ENCODE measurements at regions not wholly inside any gene's neighbourhood (a gene's known extent, or its start where the extent isn't known, plus 50 kb on each side); places are given as distances from the start of the nearest gene placed in this dataset.
A peak's percentile ranks its signal among the peaks of the same experiment; 100 is the strongest.

GRCh38 chr10:21257919-21258318 lies 267.6 kb downstream of the SKIDA1 start:
- no peaks in the 10 kb centered on the region for H3K79me2 ChIP-seq (ENCODE audit: control insufficient read depth, insufficient read depth, low read length)
- no peak overlapping the region for H3K4me2 ChIP-seq (ENCODE audit: extremely low read depth, insufficient read depth, low read length)
- no peaks in the 10 kb centered on the region for H3K4me1 ChIP-seq (ENCODE audit: control insufficient read depth, extremely low read depth, insufficient read depth, low read length)
- TF ChIP-seq EZH2 (IDR thresholded peaks at IDR 0.05; ENCODE audit: low read length, missing control alignments) (no peak), CTCF (conservative IDR thresholded peaks at IDR 0.05 in 1 of 2, IDR thresholded peaks at IDR 0.05 in 1 of 2; ENCODE audit: low read depth in 1 of 2, low read length in 2 of 2) (no peak)
- H3K4me3 ChIP-seq (replicated peaks in 1 of 4; ENCODE audit: control extremely low read depth in 1 of 4, insufficient read depth in 1 of 4, low read depth in 3 of 4, low read length in 4 of 4) = no peak overlapping the region
- H4K20me1 ChIP-seq (ENCODE audit: control insufficient read depth, extremely low read depth, insufficient read depth, low read length) = no peaks in the 10 kb centered on the region
- H3K9ac ChIP-seq (ENCODE audit: insufficient read depth, low read length) = no peak overlapping the region
- DNase-seq (ENCODE audit: low read depth in 2 of 2) = peak in 1 of 2 donors; percentile 13
- H3K9me3 ChIP-seq (ENCODE audit: control insufficient read depth, insufficient read depth, low read depth, low read length) = no peaks in the 10 kb centered on the region
- no peak overlapping the region for H2AFZ ChIP-seq (ENCODE audit: low read length)
- no peaks in the 10 kb centered on the region for H3K36me3 ChIP-seq (ENCODE audit: control insufficient read depth, insufficient read depth, low read length)
- no peaks in the 10 kb centered on the region for H3K27me3 ChIP-seq (ENCODE audit: control insufficient read depth, insufficient read depth, low read length)
- no peak overlapping the region for H3K27ac ChIP-seq (ENCODE audit: insufficient read depth, low read length)

DNA sequence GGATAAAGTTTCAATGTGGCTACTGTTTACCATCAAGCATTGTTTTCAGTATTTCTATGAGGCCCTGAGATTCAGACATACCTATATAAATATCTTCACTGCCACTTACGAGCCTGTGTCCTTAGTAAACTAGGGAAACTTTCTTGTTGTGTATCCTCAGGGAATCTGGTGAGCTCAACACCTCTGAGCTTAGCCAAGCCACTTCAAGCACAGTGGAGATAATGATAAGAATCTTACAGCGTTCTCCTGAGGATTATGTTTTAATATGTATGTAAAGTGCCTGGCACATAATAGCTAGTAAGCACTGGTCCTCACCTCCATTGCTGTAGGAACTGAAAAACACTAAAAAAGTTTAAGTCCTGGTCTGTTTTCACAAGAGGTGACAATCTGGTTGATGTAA lies 268.3 kb downstream of the SKIDA1 start:
- H3K4me3 ChIP-seq (replicated peaks in 1 of 4; ENCODE audit: control extremely low read depth in 1 of 4, insufficient read depth in 1 of 4, low read depth in 3 of 4, low read length in 4 of 4) = no peak overlapping the region
- no peaks in the 10 kb centered on the region for H3K27me3 ChIP-seq (ENCODE audit: control insufficient read depth, insufficient read depth, low read length)

GRCh38 chr10:21249435-21249834 lies 276.0 kb downstream of the SKIDA1 start:
- no peak overlapping the region for H3K4me3 ChIP-seq (replicated peaks in 1 of 4; ENCODE audit: control extremely low read depth in 1 of 4, insufficient read depth in 1 of 4, low read depth in 3 of 4, low read length in 4 of 4)
- TF ChIP-seq CTCF (conservative IDR thresholded peaks at IDR 0.05 in 1 of 2, IDR thresholded peaks at IDR 0.05 in 1 of 2; ENCODE audit: low read depth in 1 of 2, low read length in 2 of 2) (no peak), EZH2 (IDR thresholded peaks at IDR 0.05; ENCODE audit: low read length, missing control alignments) (no peak)
- H3K36me3 ChIP-seq (ENCODE audit: control insufficient read depth, insufficient read depth, low read length) = no peaks in the 10 kb centered on the region
- H3K27me3 ChIP-seq (ENCODE audit: control insufficient read depth, insufficient read depth, low read length) = no peaks in the 10 kb centered on the region
- no peaks in the 10 kb centered on the region for H3K79me2 ChIP-seq (ENCODE audit: control insufficient read depth, insufficient read depth, low read length)
- no peak overlapping the region for H3K4me2 ChIP-seq (ENCODE audit: extremely low read depth, insufficient read depth, low read length)
- no peaks in the 10 kb centered on the region for H3K9me3 ChIP-seq (ENCODE audit: control insufficient read depth, insufficient read depth, low read depth, low read length)
- H3K4me1 ChIP-seq (ENCODE audit: control insufficient read depth, extremely low read depth, insufficient read depth, low read length) = no peaks in the 10 kb centered on the region
- no peak overlapping the region for H2AFZ ChIP-seq (ENCODE audit: low read length)
- H4K20me1 ChIP-seq (ENCODE audit: control insufficient read depth, extremely low read depth, insufficient read depth, low read length) = no peaks in the 10 kb centered on the region
- no peak overlapping the region for H3K9ac ChIP-seq (ENCODE audit: insufficient read depth, low read length)
- no peak overlapping the region for H3K27ac ChIP-seq (ENCODE audit: insufficient read depth, low read length)
- DNase-seq (ENCODE audit: low read depth in 2 of 2) = no peak

More for the DNA sequence above, 268.3 kb downstream of the SKIDA1 start:
- no peaks in the 10 kb centered on the region for H4K20me1 ChIP-seq (ENCODE audit: control insufficient read depth, extremely low read depth, insufficient read depth, low read length)
- H3K27ac ChIP-seq (ENCODE audit: insufficient read depth, low read length) = no peak overlapping the region
- no peak overlapping the region for H3K4me2 ChIP-seq (ENCODE audit: extremely low read depth, insufficient read depth, low read length)
- H3K4me1 ChIP-seq (ENCODE audit: control insufficient read depth, extremely low read depth, insufficient read depth, low read length) = no peaks in the 10 kb centered on the region
- H2AFZ ChIP-seq (ENCODE audit: low read length) = no peak overlapping the region
- DNase-seq (ENCODE audit: low read depth in 2 of 2) = no peak
- H3K79me2 ChIP-seq (ENCODE audit: control insufficient read depth, insufficient read depth, low read length) = no peaks in the 10 kb centered on the region
- H3K9ac ChIP-seq (ENCODE audit: insufficient read depth, low read length) = no peak overlapping the region
- H3K9me3 ChIP-seq (ENCODE audit: control insufficient read depth, insufficient read depth, low read depth, low read length) = no peaks in the 10 kb centered on the region
- TF ChIP-seq EZH2 (IDR thresholded peaks at IDR 0.05; ENCODE audit: low read length, missing control alignments) = no peak
- no peak for TF ChIP-seq CTCF (conservative IDR thresholded peaks at IDR 0.05 in 1 of 2, IDR thresholded peaks at IDR 0.05 in 1 of 2; ENCODE audit: low read depth in 1 of 2, low read length in 2 of 2)
- H3K36me3 ChIP-seq (ENCODE audit: control insufficient read depth, insufficient read depth, low read length) = no peaks in the 10 kb centered on the region
